NK-92 treated with Interleukin-12 subunit alpha and Interleukin-12 subunit beta, amount 100 ng/mL, for 24 hours (cell line): ENCODE measurements at regions not wholly inside any gene's neighbourhood (a gene's known extent, or its start where the extent isn't known, plus 50 kb on each side); places are given as distances from the start of the nearest gene placed in this dataset.

Experiments used
- DNase-seq: peaks from one replicate; lab custom pipeline; 2025; lab: John Stamatoyannopoulos, UW

- no peak for DNase-seq
These were observed 332.8 kb downstream of the SMOC2 start for GRCh38 chr6:168773788-168774187.

- DNase-seq = no peak
These were observed 324.8 kb downstream of the SMOC2 start for GRCh38 chr6:168765752-168766151.

GRCh38 chr6:168756009-168756634 is 315.1 kb downstream of the SMOC2 start:
- DNase-seq = no peak

- DNase-seq = no peak
These were observed 305.7 kb downstream of the SMOC2 start for GRCh38 chr6:168746643-168747042.

GRCh38 chr6:168746013-168746412 is 305.0 kb downstream of the SMOC2 start:
- no peak for DNase-seq

- DNase-seq = no peak
These were observed 303.9 kb downstream of the SMOC2 start for GRCh38 chr6:168744861-168745260.

- no peak for DNase-seq
These were observed 301.2 kb downstream of the SMOC2 start for GRCh38 chr6:168741942-168742782.

- no peak for DNase-seq
These were observed 300.3 kb downstream of the SMOC2 start for GRCh38 chr6:168741305-168741704.

- no peak for DNase-seq
These were observed 298.4 kb downstream of the SMOC2 start for GRCh38 chr6:168739381-168739780.

- DNase-seq = no peak
These were observed 296.5 kb downstream of the SMOC2 start for GRCh38 chr6:168737481-168737880.

- DNase-seq = no peak
These were observed 296.0 kb downstream of the SMOC2 start for GRCh38 chr6:168737014-168737413.

- DNase-seq = no peak
These were observed 295.1 kb downstream of the SMOC2 start for GRCh38 chr6:168736039-168736438.

GRCh38 chr6:168735268-168735949 is 294.4 kb downstream of the SMOC2 start:
- no peak for DNase-seq

- DNase-seq = no peak
These were observed 293.5 kb downstream of the SMOC2 start for GRCh38 chr6:168734523-168734922.

GRCh38 chr6:168732676-168733075 is 291.7 kb downstream of the SMOC2 start:
- DNase-seq = no peak

- DNase-seq = no peak
These were observed 290.1 kb downstream of the SMOC2 start for GRCh38 chr6:168730931-168731716.

- no peak for DNase-seq
These were observed 287.1 kb downstream of the SMOC2 start for GRCh38 chr6:168728056-168728455.

- no peak for DNase-seq
These were observed 285.4 kb downstream of the SMOC2 start for GRCh38 chr6:168726312-168726856.

- no peak for DNase-seq
These were observed 284.8 kb downstream of the SMOC2 start for GRCh38 chr6:168725802-168726201.

- no peak for DNase-seq
These were observed 283.9 kb downstream of the SMOC2 start for GRCh38 chr6:168724669-168725570.

- no peak for DNase-seq
These were observed 283.0 kb downstream of the SMOC2 start for GRCh38 chr6:168724033-168724432.
